Heart left ventricle (tissue), 13 donors: ENCODE measurements at regions not wholly inside any gene's neighbourhood (a gene's known extent, or its start where the extent isn't known, plus 50 kb on each side); places are given as distances from the start of the nearest gene placed in this dataset.

Experiments
- POLR2A ChIP-seq, 2 donors: fragments of 450-650 bp; IDR thresholded peaks; one replicate each; pipeline ENCODE4 v1.6.1; 2017; ENCODE audit warnings: antibody characterized with exemption in 2 of 2, mild to moderate bottlenecking in 2 of 2, moderate library complexity in 2 of 2
- TF ChIP-seq, protein P1 (sequence below), 12 donors: fragments of 200-600 bp; sonication (generic) in 4 of 12; IDR thresholded peaks; one replicate each; pipeline versions ENCODE4 v1.5.0 to v1.8.0; 2018 to 2022; ENCODE audit warnings: antibody characterized with exemption in 12 of 12, mild to moderate bottlenecking in 5 of 12
- donor health status: ischemic (EF 13 %, LVEDD 7.1; RV severe dilation, severe dysfunction).
- donor health status: DM: no; HTN: yes; CAD: no.
- donor health status: DM: no; HTN: no; CAD: no.
- donor health status: ischemic (EF 25% LVEDD 6.9; RV normal size, moderate dysfunction).
- donor health status: ischemic (EF 25% LVEDD 5.7; RV mildly dilated, moderate dysfunction).
- donor health status: ischemic (EF 35%, LVEDD 5.7; RV mildly dilated, moderate dysfunction).
- donor health status: nonischemic (EF 11% LVEDD 7.7; RV severe dilation, severe dysfunction).
- donor health status: DM: yes; HTN: yes; CAD: no.
- donor health status: PGD.
- donor health status: ischemic (EF 29% LVEDD 5.4; RV normal size, mild dysfunction).
- donor health status: nonischemic (EF 23%, LVEDD 6.1; RV moderate dilation, normal function).

GRCh38 chr9:1454616-1455347 is 404.6 kb downstream of the DMRT2 start:
- TF ChIP-seq, protein P1, sequence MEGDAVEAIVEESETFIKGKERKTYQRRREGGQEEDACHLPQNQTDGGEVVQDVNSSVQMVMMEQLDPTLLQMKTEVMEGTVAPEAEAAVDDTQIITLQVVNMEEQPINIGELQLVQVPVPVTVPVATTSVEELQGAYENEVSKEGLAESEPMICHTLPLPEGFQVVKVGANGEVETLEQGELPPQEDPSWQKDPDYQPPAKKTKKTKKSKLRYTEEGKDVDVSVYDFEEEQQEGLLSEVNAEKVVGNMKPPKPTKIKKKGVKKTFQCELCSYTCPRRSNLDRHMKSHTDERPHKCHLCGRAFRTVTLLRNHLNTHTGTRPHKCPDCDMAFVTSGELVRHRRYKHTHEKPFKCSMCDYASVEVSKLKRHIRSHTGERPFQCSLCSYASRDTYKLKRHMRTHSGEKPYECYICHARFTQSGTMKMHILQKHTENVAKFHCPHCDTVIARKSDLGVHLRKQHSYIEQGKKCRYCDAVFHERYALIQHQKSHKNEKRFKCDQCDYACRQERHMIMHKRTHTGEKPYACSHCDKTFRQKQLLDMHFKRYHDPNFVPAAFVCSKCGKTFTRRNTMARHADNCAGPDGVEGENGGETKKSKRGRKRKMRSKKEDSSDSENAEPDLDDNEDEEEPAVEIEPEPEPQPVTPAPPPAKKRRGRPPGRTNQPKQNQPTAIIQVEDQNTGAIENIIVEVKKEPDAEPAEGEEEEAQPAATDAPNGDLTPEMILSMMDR (IDR thresholded peaks at IDR 0.05): no peak
- TF ChIP-seq POLR2A (IDR thresholded peaks at IDR 0.05): no peak
